H1 (cell line): ENCODE measurements at regions not wholly inside any gene's neighbourhood (a gene's known extent, or its start where the extent isn't known, plus 50 kb on each side); places are given as distances from the start of the nearest gene placed in this dataset.

Experiments used
- CTCF ChIA-PET: fragments of 300-600 bp; sonication (Branson Sonifier 250); formaldehyde crosslinking; loops from one replicate; lab custom pipeline; 2021; ENCODE audit not compliant: partially characterized antibody; lab: Charles Lee
- POLR2A ChIA-PET: fragments of 300-600 bp; sonication (Branson Sonifier 250); formaldehyde crosslinking; loops from one replicate; lab custom pipeline; 2021; ENCODE audit warnings: inconsistent platforms; ENCODE audit not compliant: partially characterized antibody; lab: Charles Lee
- DNase-seq, 2 experiments: peaks; one replicate each; pipeline versions ENCODE4 v3.0.0 to v3.0.0-alpha.2; 2010 to 2022; ENCODE audit warnings: low spot score in 2 of 2, low read depth in 1 of 2, mixed read lengths in 1 of 2
- FAIRE-seq: peaks from 2 replicates; lab custom pipeline; 2011; peaks lifted over from hg19 to GRCh38; lab: Jason Lieb, UNC
- H2AFZ ChIP-seq: 2 replicates; pipeline ENCODE4 v1.8.1; 2012; ENCODE audit warnings: low read length, inconsistent platforms
- H2AK5ac ChIP-seq: 2 replicates; pipeline ENCODE4 v1.6.1; 2013; ENCODE audit warnings: low read depth, low read length
- H2BK120ac ChIP-seq: replicated peaks from 2 replicates; pipeline ENCODE3; 2013; ENCODE audit warnings: low read depth, low read length, inconsistent platforms
- H2BK12ac ChIP-seq: 2 replicates; pipeline ENCODE4 v1.6.1; 2013; ENCODE audit warnings: low read depth, low read length
- H2BK15ac ChIP-seq: 2 replicates; pipeline ENCODE4 v1.6.1; 2013; ENCODE audit warnings: low read length
- H2BK20ac ChIP-seq: 2 replicates; pipeline ENCODE4 v1.6.1; 2013; ENCODE audit warnings: low read length
- H2BK5ac ChIP-seq: 2 replicates; pipeline ENCODE4 v1.6.1; 2013; ENCODE audit warnings: low read depth, low read length
- H3K14ac ChIP-seq: 2 replicates; pipeline ENCODE4 v1.6.1; 2013; ENCODE audit warnings: inconsistent platforms; ENCODE audit not compliant: insufficient read length
- H3K18ac ChIP-seq: 2 replicates; pipeline ENCODE4 v1.6.1; 2013; ENCODE audit warnings: low read length; ENCODE audit errors: extremely low read depth
- H3K23ac ChIP-seq: 2 replicates; pipeline ENCODE4 v1.6.1; 2013; ENCODE audit warnings: inconsistent platforms; ENCODE audit not compliant: insufficient read length
- H3K23me2 ChIP-seq: 2 replicates; pipeline ENCODE4 v1.6.1; 2013; ENCODE audit warnings: low read depth, low read length
- H3K27ac ChIP-seq: 2 replicates; pipeline ENCODE4 v1.6.1; 2011; ENCODE audit warnings: low read depth, low read length, inconsistent platforms
- H3K27me3 ChIP-seq, 4 experiments: replicated peaks in 1 of 4; 1 replicate in 1 of 4; 2 replicates in 3 of 4; pipeline versions ENCODE4 v1.6.1 to v1.8.1; 2011 to 2013; ENCODE audit warnings: low read length in 3 of 4, mild to moderate bottlenecking in 3 of 4, inconsistent platforms in 2 of 4, mixed read lengths in 2 of 4, moderate library complexity in 1 of 4; ENCODE audit not compliant: control insufficient read depth in 3 of 4, insufficient read depth in 3 of 4; ENCODE audit errors: extremely low read depth in 1 of 4
- H3K36me3 ChIP-seq, 4 experiments: 2 replicates each; pipeline versions ENCODE4 v1.6.1 to v1.8.1; 2011 to 2013; ENCODE audit warnings: mild to moderate bottlenecking in 4 of 4, low read length in 3 of 4, moderate library complexity in 2 of 4, control low read depth in 1 of 4, inconsistent platforms in 1 of 4; ENCODE audit not compliant: insufficient read depth in 4 of 4, control insufficient read depth in 2 of 4
- H3K4ac ChIP-seq: replicated peaks from 2 replicates; pipeline ENCODE3; 2013; ENCODE audit warnings: low read length, low read depth, mixed read lengths, inconsistent platforms; ENCODE audit not compliant: insufficient read length
- H3K4me1 ChIP-seq, 4 experiments: replicated peaks in 1 of 4; 1 replicate in 1 of 4; 2 replicates in 3 of 4; pipeline versions ENCODE4 v1.6.1 to v1.8.1; 2011 to 2013; ENCODE audit warnings: low read length in 3 of 4, inconsistent platforms in 2 of 4, mixed read lengths in 1 of 4; ENCODE audit not compliant: insufficient read depth in 4 of 4, control insufficient read depth in 3 of 4
- H3K4me2 ChIP-seq, 2 experiments: 2 replicates each; pipeline versions ENCODE4 v1.6.1 to v1.8.1; 2011 to 2013; ENCODE audit warnings: low read depth in 2 of 2, low read length in 2 of 2, control low read depth in 1 of 2, inconsistent platforms in 1 of 2, mild to moderate bottlenecking in 1 of 2; ENCODE audit not compliant: insufficient read depth in 1 of 2
- H3K4me3 ChIP-seq, 4 experiments: fragments of 200-600, 300-600 bp in 1 of 4; sonication (generic), shearing (Covaris generic), sonication (Bioruptor Twin) in 1 of 4; 2 replicates each; pipeline versions ENCODE4 v1.5.1 to v1.8.1; 2011 to 2016; ENCODE audit warnings: low read length in 4 of 4, low read depth in 3 of 4, control low read depth in 2 of 4, inconsistent platforms in 2 of 4, mild to moderate bottlenecking in 2 of 4, mixed read lengths in 1 of 4, moderate library complexity in 1 of 4; ENCODE audit not compliant: insufficient read depth in 2 of 4; ENCODE audit errors: extremely low read depth in 1 of 4
- H3K56ac ChIP-seq: replicated peaks from 2 replicates; pipeline ENCODE3; 2013; ENCODE audit warnings: low read depth, mild to moderate bottlenecking, mixed read lengths, low read length, inconsistent platforms; ENCODE audit not compliant: insufficient read length
- H3K79me1 ChIP-seq: 2 replicates; pipeline ENCODE4 v1.6.1; 2013; ENCODE audit warnings: low read depth, low read length, control low read depth
- H3K79me2 ChIP-seq, 2 experiments: 2 replicates each; pipeline versions ENCODE4 v1.6.1 to v1.8.1; 2012 to 2013; ENCODE audit warnings: low read length in 2 of 2, mild to moderate bottlenecking in 2 of 2, inconsistent platforms in 1 of 2; ENCODE audit not compliant: insufficient read depth in 2 of 2, control insufficient read depth in 1 of 2
- H3K9ac ChIP-seq, 4 experiments: replicated peaks in 1 of 4; 1 replicate in 1 of 4; 2 replicates in 3 of 4; pipeline versions ENCODE4 v1.6.1 to v1.8.1; 2011 to 2013; ENCODE audit warnings: low read depth in 3 of 4, low read length in 3 of 4, control low read depth in 2 of 4, mild to moderate bottlenecking in 2 of 4, moderate library complexity in 2 of 4, inconsistent platforms in 1 of 4; ENCODE audit errors: extremely low read depth in 1 of 4
- H3K9me3 ChIP-seq, 2 experiments: 2 replicates each; pipeline versions ENCODE4 v1.6.1 to v1.8.1; 2012 to 2013; ENCODE audit warnings: mild to moderate bottlenecking in 2 of 2, moderate library complexity in 2 of 2, control low read depth in 1 of 2, inconsistent platforms in 1 of 2, low read depth in 1 of 2, low read length in 1 of 2, mixed read lengths in 1 of 2; ENCODE audit not compliant: insufficient read depth in 2 of 2
- H4K20me1 ChIP-seq, 2 experiments: replicated peaks in 1 of 2; 2 replicates each; pipeline versions ENCODE3 to v1.8.1; 2011 to 2013; ENCODE audit warnings: inconsistent platforms in 2 of 2, low read length in 2 of 2, mild to moderate bottlenecking in 1 of 2; ENCODE audit not compliant: insufficient read depth in 2 of 2, control insufficient read depth in 1 of 2
- H4K5ac ChIP-seq: 2 replicates; pipeline ENCODE4 v1.6.1; 2013; ENCODE audit warnings: low read length, low read depth, mixed read lengths, inconsistent platforms; ENCODE audit not compliant: insufficient read length
- H4K8ac ChIP-seq: 2 replicates; pipeline ENCODE4 v1.8.0; 2013; ENCODE audit warnings: mild to moderate bottlenecking, moderate library complexity, low read length, inconsistent platforms; ENCODE audit not compliant: insufficient read depth; ENCODE audit errors: extremely low read depth
- H4K91ac ChIP-seq: replicated peaks from 2 replicates; pipeline ENCODE3; 2013; ENCODE audit warnings: low read length, mixed read lengths, inconsistent platforms; ENCODE audit not compliant: insufficient read length
- EGR1 ChIP-seq: IDR thresholded peaks from 2 replicates; pipeline ENCODE4 v1.6.1; 2011; ENCODE audit warnings: low read depth, low read length, borderline replicate concordance
- WGBS, 2 experiments: shearing (Covaris generic) in 1 of 2; methylation state at CpG; one replicate each; pipeline versions ENCODE4 v1.1.6 to v1.1.7; 2013 to 2015; ENCODE audit warnings: low lambda C conversion rate in 2 of 2, mixed read lengths in 2 of 2, inconsistent platforms in 1 of 2, low coverage in 1 of 2, missing lambda C conversion rate in 1 of 2; ENCODE audit not compliant: insufficient replicate concordance in 2 of 2, insufficient coverage in 1 of 2, insufficient read length in 1 of 2; ENCODE audit errors: extremely low coverage in 1 of 2, missing lambda C conversion rate in 1 of 2; 5-methylcytosine and 5-hydroxymethylcytosine counted together

DNA sequence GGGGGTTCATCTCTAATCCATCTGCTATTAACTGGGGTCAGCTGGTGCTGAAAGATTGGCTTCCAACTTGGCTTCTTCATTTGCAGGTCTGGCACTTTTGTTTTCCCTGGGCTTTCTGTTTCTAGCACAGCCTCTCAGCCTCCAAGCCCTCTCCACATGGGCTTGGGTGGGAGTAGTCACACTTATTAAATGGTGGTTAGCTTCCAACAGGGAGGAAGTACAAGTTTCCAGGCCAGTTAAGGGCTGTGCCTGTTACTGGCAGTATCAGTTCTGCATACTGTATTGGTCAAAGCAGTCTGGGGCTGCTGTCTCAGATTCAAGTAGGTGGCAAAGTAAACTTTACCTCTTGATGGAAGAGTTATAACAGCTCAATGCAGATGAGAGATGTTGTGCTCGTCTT, 627.1 kb upstream of the CCDC54 start:
- no peak for TF ChIP-seq EGR1
- no peak overlapping the region for H2AFZ ChIP-seq
- H2AK5ac ChIP-seq = no peak overlapping the region
- no peak overlapping the region for H3K4me2 ChIP-seq
- H3K23me2 ChIP-seq = no peaks in the 10 kb centered on the region
- no peak overlapping the region for H3K9ac ChIP-seq
- H3K27me3 ChIP-seq = no peaks in the 10 kb centered on the region
- no peak overlapping the region for H3K27ac ChIP-seq
- H3K23ac ChIP-seq = no peak overlapping the region
- 92% methylated on average over 1 of the region's 1 CpG; no CpG with 5 or more reads in 1 of the 2 experiments for WGBS, 2 experiments
- DNase-seq = no peak
- no peak overlapping the region for H4K8ac ChIP-seq
- no peak for FAIRE-seq
- H3K36me3 ChIP-seq = no peaks in the 10 kb centered on the region
- H3K9me3 ChIP-seq = peaks cover 0 to 1% of the 10 kb centered on the region in 2 experiments; a peak in 1 of 4 replicates
- no peaks in the 10 kb centered on the region for H3K79me1 ChIP-seq
- H3K56ac ChIP-seq = no peak overlapping the region
- H3K4ac ChIP-seq = peak overlapping the region; percentile 44
- no peak overlapping the region for H3K14ac ChIP-seq
- POLR2A ChIA-PET = no interaction called here
- H3K79me2 ChIP-seq = no peaks in the 10 kb centered on the region
- H2BK5ac ChIP-seq = no peak overlapping the region
- no peak overlapping the region for H3K4me3 ChIP-seq
- no peak overlapping the region for H2BK120ac ChIP-seq
- H3K18ac ChIP-seq = no peak overlapping the region
- no peak overlapping the region for H4K5ac ChIP-seq
- H4K91ac ChIP-seq = no peak overlapping the region
- peaks cover 0 to 2% (median 0%) of the 10 kb centered on the region in 4 experiments; a peak in 2 of 7 replicates for H3K4me1 ChIP-seq
- H2BK20ac ChIP-seq = no peak overlapping the region
- no peaks in the 10 kb centered on the region for H4K20me1 ChIP-seq
- H2BK12ac ChIP-seq = no peak overlapping the region
- CTCF ChIA-PET = interaction anchor here (1.1 kb wide), 1 partner anchor 249 kb away, joined by 3 read pairs; no protein-coding TSS in a partner anchor
- no peak overlapping the region for H2BK15ac ChIP-seq
